ENCODE measurements at regions not wholly inside any gene's neighbourhood (a gene's known extent, or its start where the extent isn't known, plus 50 kb on each side); places are given as distances from the start of the nearest gene placed in this dataset.

GRCh38 chr2:88832311-88832991 is 141.0 kb downstream of the RPIA start:
- BruUV-seq (replicated peaks), result no TSS peak
- ChIA-PET POLR2A (no interaction called here), CTCF (interaction anchor here (0.8 to 5.0 kb wide), 15 partner anchors 8 to 109 kb away, joined by 3 to 22 read pairs (median 3); no protein-coding TSS in a partner anchor)
- intact Hi-C loops (cut with micrococcal nuclease) (loop anchor here (5.0 kb wide), 1 partner anchor 40 kb away; no protein-coding TSS in a partner anchor), dilution Hi-C loops (cut with MboI; ENCODE audit: extremely low pct_ligation_motif_present, low sequenced_read_pairs) (no loop called here)
- H3K9ac ChIP-seq (replicated peaks; ENCODE audit: extremely low read depth, insufficient read depth, low read length), result no peak overlapping the region
- no peaks in the 10 kb centered on the region for H3K36me3 ChIP-seq (ENCODE audit: control insufficient read depth in 2 of 2, extremely low read depth in 1 of 2, insufficient read depth in 2 of 2, low read length in 2 of 2)
- FAIRE-seq (no peak), DNase-seq (ENCODE audit: low read depth, low spot score) (no peak)
- no peaks in the 10 kb centered on the region for H3K27me3 ChIP-seq (ENCODE audit: control insufficient read depth in 2 of 2, insufficient read depth in 2 of 2, low read length in 2 of 2)
- H3K79me2 ChIP-seq (ENCODE audit: control insufficient read depth, insufficient read depth, low read length), result no peaks in the 10 kb centered on the region
- H3K9me3 ChIP-seq (replicated peaks; ENCODE audit: control insufficient read depth, insufficient read depth, low read length), result no peaks in the 10 kb centered on the region
- peaks cover 22% of the 10 kb centered on the region for H3K4me1 ChIP-seq (ENCODE audit: control insufficient read depth, extremely low read depth, insufficient read depth, low read length)
- no peak overlapping the region for H2AFZ ChIP-seq (ENCODE audit: low read depth, low read length)
- H3K9me1 ChIP-seq (replicated peaks; ENCODE audit: control insufficient read depth, extremely low read depth, insufficient read depth, low read length), result no peaks in the 10 kb centered on the region
- no peak overlapping the region for H3K4me2 ChIP-seq (ENCODE audit: insufficient read depth, low read length)
- no peaks in the 10 kb centered on the region for H4K20me1 ChIP-seq (replicated peaks; ENCODE audit: control insufficient read depth, extremely low read depth, insufficient read depth, low read length)
- no peak overlapping the region for H3K4me3 ChIP-seq (replicated peaks in 1 of 3; ENCODE audit: insufficient read depth in 1 of 3, low read depth in 1 of 3, low read length in 3 of 3)
- TF ChIP-seq POLR2A (IDR thresholded peaks at IDR 0.05; ENCODE audit: low read depth, low read length) (no peak), EZH2 (IDR thresholded peaks at IDR 0.05; ENCODE audit: borderline replicate concordance, low read depth, low read length, severe bottlenecking) (no peak), CTCF (IDR thresholded peaks at IDR 0.05; ENCODE audit: extremely low read depth in 1 of 2, insufficient read depth in 1 of 2, low read depth in 1 of 2, low read length in 2 of 2) (no peak), FOS (IDR thresholded peaks at IDR 0.05; ENCODE audit: borderline replicate concordance, insufficient read depth, low read length) (no peak), MYC (IDR thresholded peaks at IDR 0.05; ENCODE audit: low read depth, low read length) (no peak), JUN (IDR thresholded peaks at IDR 0.05; ENCODE audit: borderline replicate concordance, insufficient read depth, insufficient read length, low read depth) (no peak), MAX (IDR thresholded peaks at IDR 0.05; ENCODE audit: insufficient read depth, insufficient read length) (no peak), GATA2 (IDR thresholded peaks at IDR 0.05; ENCODE audit: insufficient read depth, insufficient read length, low read depth, low read length) (no peak)
- no peak overlapping the region for H3K27ac ChIP-seq (ENCODE audit: insufficient read depth, low read depth, low read length)
